WTC11 (cell line): ENCODE measurements at regions not wholly inside any gene's neighbourhood (a gene's known extent, or its start where the extent isn't known, plus 50 kb on each side); places are given as distances from the start of the nearest gene placed in this dataset.

Experiments used
- ATAC-seq: fragments of 200-7000 bp; cut with Tn5 transposase; 2 replicates; pipeline ENCODE4 v1.10.0; 2021; ENCODE audit warnings: mild to moderate bottlenecking, moderate library complexity
- CTCF ChIA-PET: fragments of 300-600 bp; sonication (Branson Sonifier 250); formaldehyde crosslinking; loops from one replicate; lab custom pipeline; 2021; ENCODE audit warnings: antibody characterized with exemption; lab: Charles Lee
- POLR2A ChIA-PET: fragments of 350-600 bp; sonication (Branson Sonifier 250); formaldehyde crosslinking; loops from one replicate; lab custom pipeline; 2021; ENCODE audit warnings: antibody characterized with exemption; lab: Charles Lee
- DNase-seq: peaks from one replicate; pipeline ENCODE4 v3.0.0; 2021; ENCODE audit warnings: low spot score
- H3K27ac Mint-ChIP-seq: 2 replicates; pipeline ENCODE4 v1.8.0; 2021; ENCODE audit warnings: mixed read lengths
- H3K27me3 Mint-ChIP-seq: 2 replicates; pipeline ENCODE4 v1.8.0; 2021; ENCODE audit warnings: low read depth, mild to moderate bottlenecking, moderate library complexity, mixed read lengths
- H3K36me3 Mint-ChIP-seq: 2 replicates; pipeline ENCODE4 v1.8.0; 2021; ENCODE audit warnings: mixed read lengths
- H3K4me1 Mint-ChIP-seq: 2 replicates; pipeline ENCODE4 v1.8.0; 2022; ENCODE audit warnings: mixed read lengths
- H3K4me3 Mint-ChIP-seq: 2 replicates; pipeline ENCODE4 v1.8.0; 2021; ENCODE audit warnings: mild to moderate bottlenecking, moderate library complexity, mixed read lengths
- H3K9me3 Mint-ChIP-seq: 2 replicates; pipeline ENCODE4 v1.8.0; 2021; ENCODE audit warnings: mixed read lengths
- CBFB ChIP-seq: sonication (generic); formaldehyde crosslinking; IDR thresholded peaks from 2 replicates; pipeline ENCODE4 v1.8.1; 2022; ENCODE audit warnings: mild to moderate bottlenecking, low read depth, missing genetic modification reagents
- ESRRA ChIP-seq: sonication (generic); formaldehyde crosslinking; IDR thresholded peaks from 2 replicates; pipeline ENCODE4 v1.8.1; 2022; ENCODE audit warnings: mild to moderate bottlenecking, missing genetic modification reagents, borderline replicate concordance
- GRHL2 ChIP-seq: fragments of 250-450 bp; sonication (Bioruptor Pico); IDR thresholded peaks from 2 replicates; pipeline ENCODE4 v1.8.0; 2022; ENCODE audit warnings: mild to moderate bottlenecking, moderate library complexity; ENCODE audit not compliant: insufficient replicate concordance, severe bottlenecking
- IRF2 ChIP-seq: sonication (generic); formaldehyde crosslinking; IDR thresholded peaks from 2 replicates; pipeline ENCODE4 v1.8.0; 2022; ENCODE audit warnings: low read depth, missing genetic modification reagents, borderline replicate concordance
- JUN ChIP-seq: sonication (generic); formaldehyde crosslinking; IDR thresholded peaks from 2 replicates; pipeline ENCODE4 v1.8.0; 2023; ENCODE audit warnings: mild to moderate bottlenecking, missing genetic modification reagents
- NFYB ChIP-seq: sonication (generic); formaldehyde crosslinking; conservative IDR thresholded peaks from 2 replicates; pipeline ENCODE4 v1.8.0; 2022; ENCODE audit warnings: low read depth, missing genetic modification reagents
- PRRX2 ChIP-seq: fragments of 250-450 bp; sonication (Bioruptor Pico); IDR thresholded peaks from 2 replicates; pipeline ENCODE4 v1.8.0; 2021; ENCODE audit warnings: mild to moderate bottlenecking
- SMAD3 ChIP-seq: sonication (generic); formaldehyde crosslinking; IDR thresholded peaks from 2 replicates; pipeline ENCODE4 v1.8.0; 2022; ENCODE audit warnings: missing genetic modification reagents, mild to moderate bottlenecking, borderline replicate concordance
- SOX15 ChIP-seq: fragments of 250-450 bp; sonication (Bioruptor Pico); IDR thresholded peaks from 2 replicates; pipeline ENCODE4 v1.9.0; 2021; ENCODE audit warnings: mild to moderate bottlenecking
- TEAD4 ChIP-seq: sonication (generic); formaldehyde crosslinking; IDR thresholded peaks from 2 replicates; pipeline ENCODE4 v1.8.0; 2022; ENCODE audit warnings: mild to moderate bottlenecking, missing genetic modification reagents
- ZNF121 ChIP-seq: sonication (generic); formaldehyde crosslinking; IDR thresholded peaks from 2 replicates; pipeline ENCODE4 v1.8.0; 2023; ENCODE audit warnings: missing genetic modification reagents
- ZNF263 ChIP-seq: sonication (generic); formaldehyde crosslinking; IDR thresholded peaks from 2 replicates; pipeline ENCODE4 v1.8.1; 2022; ENCODE audit warnings: low read depth, mild to moderate bottlenecking, moderate library complexity, missing genetic modification reagents
- ZNF396 ChIP-seq: fragments of 250-450 bp; sonication (Bioruptor Pico); IDR thresholded peaks from 2 replicates; pipeline ENCODE4 v1.8.0; 2021; ENCODE audit warnings: mild to moderate bottlenecking, moderate library complexity, borderline replicate concordance
- ZNF423 ChIP-seq: fragments of 250-450 bp; sonication (Bioruptor Pico); IDR thresholded peaks from 2 replicates; pipeline ENCODE4 v2.1.2; 2022; ENCODE audit warnings: mild to moderate bottlenecking, moderate library complexity
- TF ChIP-seq, protein P1 (sequence below): fragments of 250-450 bp; sonication (Bioruptor Pico); IDR thresholded peaks from 2 replicates; pipeline ENCODE4 v1.9.0; 2021; ENCODE audit warnings: mild to moderate bottlenecking, borderline replicate concordance
- TF ChIP-seq, protein P2 (sequence below): sonication (generic); formaldehyde crosslinking; IDR thresholded peaks from 2 replicates; pipeline ENCODE4 v1.8.1; 2022; ENCODE audit warnings: missing genetic modification reagents, borderline replicate concordance
- TF ChIP-seq, protein P3 (sequence below): sonication (generic); formaldehyde crosslinking; conservative IDR thresholded peaks from 2 replicates; pipeline ENCODE4 v1.8.1; 2022; ENCODE audit warnings: mild to moderate bottlenecking, missing genetic modification reagents
- TF ChIP-seq, protein P4 (sequence below): sonication (generic); formaldehyde crosslinking; IDR thresholded peaks from 2 replicates; pipeline ENCODE4 v1.8.0; 2023; ENCODE audit warnings: missing genetic modification reagents
- TF ChIP-seq, protein P5 (sequence below): sonication (generic); formaldehyde crosslinking; IDR thresholded peaks from 2 replicates; pipeline ENCODE4 v1.8.1; 2022; ENCODE audit warnings: low read depth, mild to moderate bottlenecking, moderate library complexity, missing genetic modification reagents, borderline replicate concordance

DNA sequence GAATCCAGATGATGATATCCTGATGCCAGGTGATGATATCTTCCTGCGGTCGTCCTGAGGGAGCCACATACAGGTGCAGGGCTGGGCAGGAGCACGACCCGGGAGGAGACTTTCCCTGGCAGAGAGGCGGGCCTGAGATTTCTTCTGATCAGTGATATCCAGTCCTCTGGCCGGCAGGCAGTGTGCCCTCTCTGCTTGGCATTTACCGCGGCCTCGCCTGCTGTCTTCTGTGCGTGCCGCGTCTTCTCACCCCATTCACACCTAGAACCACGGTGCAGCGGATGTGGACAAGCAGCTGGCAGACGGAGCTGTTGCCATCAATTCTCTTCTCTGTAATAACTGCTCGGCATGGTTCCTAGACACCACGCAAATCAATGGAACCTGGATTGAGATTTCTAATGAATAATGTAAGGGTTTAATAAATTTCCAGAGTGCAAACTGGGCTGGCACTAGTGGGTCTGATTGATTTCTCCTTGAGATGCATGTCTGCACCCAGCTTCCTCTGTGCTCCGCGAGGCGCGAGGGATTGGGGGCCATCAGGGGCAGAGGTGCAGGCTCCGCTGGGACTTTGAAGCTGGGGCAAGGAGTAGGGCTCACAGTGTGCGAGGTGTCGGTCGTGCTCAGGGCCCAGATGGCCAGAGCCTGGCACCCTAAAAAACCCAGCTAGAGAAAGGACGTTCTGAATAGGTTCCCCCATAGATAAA is 208.9 kb upstream of the HDAC4 start:
- Mint-ChIP-seq H3K36me3 (no peaks in the 10 kb centered on the region), H3K4me3 (no peak overlapping the region), H3K9me3 (0 out of 2 replicates have a peak, but pooled peaks cover 6% of the 10 kb centered on the region), H3K27ac (no peak overlapping the region), H3K4me1 (peaks cover 4% of the 10 kb centered on the region), H3K27me3 (no peaks in the 10 kb centered on the region; the same call in 1 of the 2 replicates)
- ATAC-seq (no peak), DNase-seq (no peak)
- POLR2A ChIA-PET: no interaction called here
- CTCF ChIA-PET: interaction anchor here (0.9 kb wide), 1 partner anchor 8 kb away, joined by 3 read pairs; no protein-coding TSS in a partner anchor
- TF ChIP-seq ZNF263 (CRISPR knock-in tag) (no peak), ZNF396 (CRISPR knock-in tag) (no peak), PRRX2 (no peak), ZNF121 (CRISPR knock-in tag) (no peak), NFYB (no peak), JUN (CRISPR knock-in tag) (no peak), IRF2 (CRISPR knock-in tag) (no peak), ESRRA (no peak), ZNF423 (CRISPR knock-in tag) (no peak), TEAD4 (CRISPR knock-in tag) (no peak), SMAD3 (CRISPR knock-in tag) (no peak), GRHL2 (CRISPR knock-in tag) (no peak), SOX15 (CRISPR knock-in tag) (no peak), CBFB (no peak)
- TF ChIP-seq, protein P1, sequence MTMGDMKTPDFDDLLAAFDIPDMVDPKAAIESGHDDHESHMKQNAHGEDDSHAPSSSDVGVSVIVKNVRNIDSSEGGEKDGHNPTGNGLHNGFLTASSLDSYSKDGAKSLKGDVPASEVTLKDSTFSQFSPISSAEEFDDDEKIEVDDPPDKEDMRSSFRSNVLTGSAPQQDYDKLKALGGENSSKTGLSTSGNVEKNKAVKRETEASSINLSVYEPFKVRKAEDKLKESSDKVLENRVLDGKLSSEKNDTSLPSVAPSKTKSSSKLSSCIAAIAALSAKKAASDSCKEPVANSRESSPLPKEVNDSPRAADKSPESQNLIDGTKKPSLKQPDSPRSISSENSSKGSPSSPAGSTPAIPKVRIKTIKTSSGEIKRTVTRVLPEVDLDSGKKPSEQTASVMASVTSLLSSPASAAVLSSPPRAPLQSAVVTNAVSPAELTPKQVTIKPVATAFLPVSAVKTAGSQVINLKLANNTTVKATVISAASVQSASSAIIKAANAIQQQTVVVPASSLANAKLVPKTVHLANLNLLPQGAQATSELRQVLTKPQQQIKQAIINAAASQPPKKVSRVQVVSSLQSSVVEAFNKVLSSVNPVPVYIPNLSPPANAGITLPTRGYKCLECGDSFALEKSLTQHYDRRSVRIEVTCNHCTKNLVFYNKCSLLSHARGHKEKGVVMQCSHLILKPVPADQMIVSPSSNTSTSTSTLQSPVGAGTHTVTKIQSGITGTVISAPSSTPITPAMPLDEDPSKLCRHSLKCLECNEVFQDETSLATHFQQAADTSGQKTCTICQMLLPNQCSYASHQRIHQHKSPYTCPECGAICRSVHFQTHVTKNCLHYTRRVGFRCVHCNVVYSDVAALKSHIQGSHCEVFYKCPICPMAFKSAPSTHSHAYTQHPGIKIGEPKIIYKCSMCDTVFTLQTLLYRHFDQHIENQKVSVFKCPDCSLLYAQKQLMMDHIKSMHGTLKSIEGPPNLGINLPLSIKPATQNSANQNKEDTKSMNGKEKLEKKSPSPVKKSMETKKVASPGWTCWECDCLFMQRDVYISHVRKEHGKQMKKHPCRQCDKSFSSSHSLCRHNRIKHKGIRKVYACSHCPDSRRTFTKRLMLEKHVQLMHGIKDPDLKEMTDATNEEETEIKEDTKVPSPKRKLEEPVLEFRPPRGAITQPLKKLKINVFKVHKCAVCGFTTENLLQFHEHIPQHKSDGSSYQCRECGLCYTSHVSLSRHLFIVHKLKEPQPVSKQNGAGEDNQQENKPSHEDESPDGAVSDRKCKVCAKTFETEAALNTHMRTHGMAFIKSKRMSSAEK (CRISPR knock-in tag): no peak
- TF ChIP-seq, protein P2, sequence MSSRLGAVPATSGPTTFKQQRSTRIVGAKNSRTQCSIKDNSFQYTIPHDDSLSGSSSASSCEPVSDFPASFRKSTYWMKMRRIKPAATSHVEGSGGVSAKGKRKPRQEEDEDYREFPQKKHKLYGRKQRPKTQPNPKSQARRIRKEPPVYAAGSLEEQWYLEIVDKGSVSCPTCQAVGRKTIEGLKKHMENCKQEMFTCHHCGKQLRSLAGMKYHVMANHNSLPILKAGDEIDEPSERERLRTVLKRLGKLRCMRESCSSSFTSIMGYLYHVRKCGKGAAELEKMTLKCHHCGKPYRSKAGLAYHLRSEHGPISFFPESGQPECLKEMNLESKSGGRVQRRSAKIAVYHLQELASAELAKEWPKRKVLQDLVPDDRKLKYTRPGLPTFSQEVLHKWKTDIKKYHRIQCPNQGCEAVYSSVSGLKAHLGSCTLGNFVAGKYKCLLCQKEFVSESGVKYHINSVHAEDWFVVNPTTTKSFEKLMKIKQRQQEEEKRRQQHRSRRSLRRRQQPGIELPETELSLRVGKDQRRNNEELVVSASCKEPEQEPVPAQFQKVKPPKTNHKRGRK (CRISPR knock-in tag): no peak
- TF ChIP-seq, protein P3, sequence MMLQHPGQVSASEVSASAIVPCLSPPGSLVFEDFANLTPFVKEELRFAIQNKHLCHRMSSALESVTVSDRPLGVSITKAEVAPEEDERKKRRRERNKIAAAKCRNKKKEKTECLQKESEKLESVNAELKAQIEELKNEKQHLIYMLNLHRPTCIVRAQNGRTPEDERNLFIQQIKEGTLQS: no peak
- TF ChIP-seq, protein P4, sequence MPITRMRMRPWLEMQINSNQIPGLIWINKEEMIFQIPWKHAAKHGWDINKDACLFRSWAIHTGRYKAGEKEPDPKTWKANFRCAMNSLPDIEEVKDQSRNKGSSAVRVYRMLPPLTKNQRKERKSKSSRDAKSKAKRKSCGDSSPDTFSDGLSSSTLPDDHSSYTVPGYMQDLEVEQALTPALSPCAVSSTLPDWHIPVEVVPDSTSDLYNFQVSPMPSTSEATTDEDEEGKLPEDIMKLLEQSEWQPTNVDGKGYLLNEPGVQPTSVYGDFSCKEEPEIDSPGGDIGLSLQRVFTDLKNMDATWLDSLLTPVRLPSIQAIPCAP: no peak
- TF ChIP-seq, protein P5, sequence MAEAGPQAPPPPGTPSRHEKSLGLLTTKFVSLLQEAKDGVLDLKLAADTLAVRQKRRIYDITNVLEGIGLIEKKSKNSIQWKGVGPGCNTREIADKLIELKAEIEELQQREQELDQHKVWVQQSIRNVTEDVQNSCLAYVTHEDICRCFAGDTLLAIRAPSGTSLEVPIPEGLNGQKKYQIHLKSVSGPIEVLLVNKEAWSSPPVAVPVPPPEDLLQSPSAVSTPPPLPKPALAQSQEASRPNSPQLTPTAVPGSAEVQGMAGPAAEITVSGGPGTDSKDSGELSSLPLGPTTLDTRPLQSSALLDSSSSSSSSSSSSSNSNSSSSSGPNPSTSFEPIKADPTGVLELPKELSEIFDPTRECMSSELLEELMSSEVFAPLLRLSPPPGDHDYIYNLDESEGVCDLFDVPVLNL (CRISPR knock-in tag): no peak
